H1 (cell line): ENCODE measurements at regions not wholly inside any gene's neighbourhood (a gene's known extent, or its start where the extent isn't known, plus 50 kb on each side); places are given as distances from the start of the nearest gene placed in this dataset.

Experiments used
- CTCF ChIA-PET: fragments of 300-600 bp; sonication (Branson Sonifier 250); formaldehyde crosslinking; loops from one replicate; lab custom pipeline; 2021; ENCODE audit not compliant: partially characterized antibody; lab: Charles Lee
- POLR2A ChIA-PET: fragments of 300-600 bp; sonication (Branson Sonifier 250); formaldehyde crosslinking; loops from one replicate; lab custom pipeline; 2021; ENCODE audit warnings: inconsistent platforms; ENCODE audit not compliant: partially characterized antibody; lab: Charles Lee
- DNase-seq, 2 experiments: peaks; one replicate each; pipeline versions ENCODE4 v3.0.0 to v3.0.0-alpha.2; 2010 to 2022; ENCODE audit warnings: low spot score in 2 of 2, low read depth in 1 of 2, mixed read lengths in 1 of 2
- FAIRE-seq: peaks from 2 replicates; lab custom pipeline; 2011; peaks lifted over from hg19 to GRCh38; lab: Jason Lieb, UNC
- H2AFZ ChIP-seq: 2 replicates; pipeline ENCODE4 v1.8.1; 2012; ENCODE audit warnings: low read length, inconsistent platforms
- H2AK5ac ChIP-seq: 2 replicates; pipeline ENCODE4 v1.6.1; 2013; ENCODE audit warnings: low read depth, low read length
- H2BK120ac ChIP-seq: replicated peaks from 2 replicates; pipeline ENCODE3; 2013; ENCODE audit warnings: low read depth, low read length, inconsistent platforms
- H2BK12ac ChIP-seq: 2 replicates; pipeline ENCODE4 v1.6.1; 2013; ENCODE audit warnings: low read depth, low read length
- H2BK15ac ChIP-seq: 2 replicates; pipeline ENCODE4 v1.6.1; 2013; ENCODE audit warnings: low read length
- H2BK20ac ChIP-seq: 2 replicates; pipeline ENCODE4 v1.6.1; 2013; ENCODE audit warnings: low read length
- H2BK5ac ChIP-seq: 2 replicates; pipeline ENCODE4 v1.6.1; 2013; ENCODE audit warnings: low read depth, low read length
- H3K14ac ChIP-seq: 2 replicates; pipeline ENCODE4 v1.6.1; 2013; ENCODE audit warnings: inconsistent platforms; ENCODE audit not compliant: insufficient read length
- H3K18ac ChIP-seq: 2 replicates; pipeline ENCODE4 v1.6.1; 2013; ENCODE audit warnings: low read length; ENCODE audit errors: extremely low read depth
- H3K23ac ChIP-seq: 2 replicates; pipeline ENCODE4 v1.6.1; 2013; ENCODE audit warnings: inconsistent platforms; ENCODE audit not compliant: insufficient read length
- H3K23me2 ChIP-seq: 2 replicates; pipeline ENCODE4 v1.6.1; 2013; ENCODE audit warnings: low read depth, low read length
- H3K27ac ChIP-seq: 2 replicates; pipeline ENCODE4 v1.6.1; 2011; ENCODE audit warnings: low read depth, low read length, inconsistent platforms
- H3K27me3 ChIP-seq, 4 experiments: replicated peaks in 1 of 4; 1 replicate in 1 of 4; 2 replicates in 3 of 4; pipeline versions ENCODE4 v1.6.1 to v1.8.1; 2011 to 2013; ENCODE audit warnings: low read length in 3 of 4, mild to moderate bottlenecking in 3 of 4, inconsistent platforms in 2 of 4, mixed read lengths in 2 of 4, moderate library complexity in 1 of 4; ENCODE audit not compliant: control insufficient read depth in 3 of 4, insufficient read depth in 3 of 4; ENCODE audit errors: extremely low read depth in 1 of 4
- H3K36me3 ChIP-seq, 4 experiments: 2 replicates each; pipeline versions ENCODE4 v1.6.1 to v1.8.1; 2011 to 2013; ENCODE audit warnings: mild to moderate bottlenecking in 4 of 4, low read length in 3 of 4, moderate library complexity in 2 of 4, control low read depth in 1 of 4, inconsistent platforms in 1 of 4; ENCODE audit not compliant: insufficient read depth in 4 of 4, control insufficient read depth in 2 of 4
- H3K4ac ChIP-seq: replicated peaks from 2 replicates; pipeline ENCODE3; 2013; ENCODE audit warnings: low read length, low read depth, mixed read lengths, inconsistent platforms; ENCODE audit not compliant: insufficient read length
- H3K4me1 ChIP-seq, 4 experiments: replicated peaks in 1 of 4; 1 replicate in 1 of 4; 2 replicates in 3 of 4; pipeline versions ENCODE4 v1.6.1 to v1.8.1; 2011 to 2013; ENCODE audit warnings: low read length in 3 of 4, inconsistent platforms in 2 of 4, mixed read lengths in 1 of 4; ENCODE audit not compliant: insufficient read depth in 4 of 4, control insufficient read depth in 3 of 4
- H3K4me2 ChIP-seq, 2 experiments: 2 replicates each; pipeline versions ENCODE4 v1.6.1 to v1.8.1; 2011 to 2013; ENCODE audit warnings: low read depth in 2 of 2, low read length in 2 of 2, control low read depth in 1 of 2, inconsistent platforms in 1 of 2, mild to moderate bottlenecking in 1 of 2; ENCODE audit not compliant: insufficient read depth in 1 of 2
- H3K4me3 ChIP-seq, 4 experiments: fragments of 200-600, 300-600 bp in 1 of 4; sonication (generic), shearing (Covaris generic), sonication (Bioruptor Twin) in 1 of 4; 2 replicates each; pipeline versions ENCODE4 v1.5.1 to v1.8.1; 2011 to 2016; ENCODE audit warnings: low read length in 4 of 4, low read depth in 3 of 4, control low read depth in 2 of 4, inconsistent platforms in 2 of 4, mild to moderate bottlenecking in 2 of 4, mixed read lengths in 1 of 4, moderate library complexity in 1 of 4; ENCODE audit not compliant: insufficient read depth in 2 of 4; ENCODE audit errors: extremely low read depth in 1 of 4
- H3K56ac ChIP-seq: replicated peaks from 2 replicates; pipeline ENCODE3; 2013; ENCODE audit warnings: low read depth, mild to moderate bottlenecking, mixed read lengths, low read length, inconsistent platforms; ENCODE audit not compliant: insufficient read length
- H3K79me1 ChIP-seq: 2 replicates; pipeline ENCODE4 v1.6.1; 2013; ENCODE audit warnings: low read depth, low read length, control low read depth
- H3K79me2 ChIP-seq, 2 experiments: 2 replicates each; pipeline versions ENCODE4 v1.6.1 to v1.8.1; 2012 to 2013; ENCODE audit warnings: low read length in 2 of 2, mild to moderate bottlenecking in 2 of 2, inconsistent platforms in 1 of 2; ENCODE audit not compliant: insufficient read depth in 2 of 2, control insufficient read depth in 1 of 2
- H3K9ac ChIP-seq, 4 experiments: replicated peaks in 1 of 4; 1 replicate in 1 of 4; 2 replicates in 3 of 4; pipeline versions ENCODE4 v1.6.1 to v1.8.1; 2011 to 2013; ENCODE audit warnings: low read depth in 3 of 4, low read length in 3 of 4, control low read depth in 2 of 4, mild to moderate bottlenecking in 2 of 4, moderate library complexity in 2 of 4, inconsistent platforms in 1 of 4; ENCODE audit errors: extremely low read depth in 1 of 4
- H3K9me3 ChIP-seq, 2 experiments: 2 replicates each; pipeline versions ENCODE4 v1.6.1 to v1.8.1; 2012 to 2013; ENCODE audit warnings: mild to moderate bottlenecking in 2 of 2, moderate library complexity in 2 of 2, control low read depth in 1 of 2, inconsistent platforms in 1 of 2, low read depth in 1 of 2, low read length in 1 of 2, mixed read lengths in 1 of 2; ENCODE audit not compliant: insufficient read depth in 2 of 2
- H4K20me1 ChIP-seq, 2 experiments: replicated peaks in 1 of 2; 2 replicates each; pipeline versions ENCODE3 to v1.8.1; 2011 to 2013; ENCODE audit warnings: inconsistent platforms in 2 of 2, low read length in 2 of 2, mild to moderate bottlenecking in 1 of 2; ENCODE audit not compliant: insufficient read depth in 2 of 2, control insufficient read depth in 1 of 2
- H4K5ac ChIP-seq: 2 replicates; pipeline ENCODE4 v1.6.1; 2013; ENCODE audit warnings: low read length, low read depth, mixed read lengths, inconsistent platforms; ENCODE audit not compliant: insufficient read length
- H4K8ac ChIP-seq: 2 replicates; pipeline ENCODE4 v1.8.0; 2013; ENCODE audit warnings: mild to moderate bottlenecking, moderate library complexity, low read length, inconsistent platforms; ENCODE audit not compliant: insufficient read depth; ENCODE audit errors: extremely low read depth
- H4K91ac ChIP-seq: replicated peaks from 2 replicates; pipeline ENCODE3; 2013; ENCODE audit warnings: low read length, mixed read lengths, inconsistent platforms; ENCODE audit not compliant: insufficient read length
- ASH2L ChIP-seq: fragments of 200-600, 300-600 bp; sonication (generic); IDR thresholded peaks from one replicate; pipeline ENCODE4 v1.7.1; 2017; ENCODE audit warnings: low read length
- CBX5 ChIP-seq: fragments of 300-800, 300-1000 bp; sonication (generic); IDR thresholded peaks from 2 replicates; pipeline ENCODE4 v1.7.1; 2016; ENCODE audit warnings: antibody characterized with exemption, low read length, low read depth
- CHD1 ChIP-seq: IDR thresholded peaks from 2 replicates; pipeline ENCODE4 v1.6.1; 2012; ENCODE audit warnings: low read depth, low read length, improper control_type of control experiment
- CHD2 ChIP-seq: IDR thresholded peaks from 2 replicates; pipeline ENCODE4 v1.6.1; 2012; ENCODE audit warnings: low read length, improper control_type of control experiment
- POU5F1 ChIP-seq: IDR thresholded peaks from 2 replicates; pipeline ENCODE4 v1.6.1; 2011; ENCODE audit warnings: low read depth, mild to moderate bottlenecking, low read length, moderate library complexity
- RFX5 ChIP-seq: IDR thresholded peaks from 2 replicates; pipeline ENCODE4 v1.6.1; 2011; ENCODE audit warnings: low read depth, low read length, improper control_type of control experiment, borderline replicate concordance
- RNF2 ChIP-seq: fragments of 200-900, 300-1000 bp; sonication (generic); IDR thresholded peaks from 2 replicates; pipeline ENCODE4 v1.7.1; 2016; ENCODE audit warnings: borderline replicate concordance, low read depth, mild to moderate bottlenecking, antibody characterized with exemption, low read length; ENCODE audit not compliant: poor library complexity, severe bottlenecking; ENCODE audit errors: missing control alignments
- SAP30 ChIP-seq: fragments of 300-600 bp; sonication (generic); IDR thresholded peaks from 2 replicates; pipeline ENCODE4 v1.7.1; 2012; ENCODE audit warnings: low read length, moderate library complexity, mild to moderate bottlenecking, inconsistent platforms; ENCODE audit not compliant: insufficient read depth, insufficient replicate concordance
- SP2 ChIP-seq: IDR thresholded peaks from 2 replicates; pipeline ENCODE4 v1.6.1; 2012; ENCODE audit warnings: mild to moderate bottlenecking, low read length, inconsistent platforms
- TBP ChIP-seq: IDR thresholded peaks from 2 replicates; pipeline ENCODE4 v1.6.1; 2011; ENCODE audit warnings: low read depth, low read length, improper control_type of control experiment
- TCF12 ChIP-seq: IDR thresholded peaks from 2 replicates; pipeline ENCODE4 v1.6.1; 2011; ENCODE audit warnings: low read depth, mild to moderate bottlenecking, low read length
- ZNF274 ChIP-seq: IDR thresholded peaks from 2 replicates; pipeline ENCODE4 v1.7.0; 2012; ENCODE audit warnings: low read length, borderline replicate concordance; ENCODE audit errors: extremely low read depth
- WGBS, 2 experiments: shearing (Covaris generic) in 1 of 2; methylation state at CpG; one replicate each; pipeline versions ENCODE4 v1.1.6 to v1.1.7; 2013 to 2015; ENCODE audit warnings: low lambda C conversion rate in 2 of 2, mixed read lengths in 2 of 2, inconsistent platforms in 1 of 2, low coverage in 1 of 2, missing lambda C conversion rate in 1 of 2; ENCODE audit not compliant: insufficient replicate concordance in 2 of 2, insufficient coverage in 1 of 2, insufficient read length in 1 of 2; ENCODE audit errors: extremely low coverage in 1 of 2, missing lambda C conversion rate in 1 of 2; 5-methylcytosine and 5-hydroxymethylcytosine counted together

GRCh38 chr6:121503589-121503991 is 68.1 kb downstream of the GJA1 start:
- Histone ChIP-seq H3K9me3 (no peaks in the 10 kb centered on the region), H2AFZ (no peak overlapping the region), H2BK5ac (no peak overlapping the region), H3K4me3 (no peak overlapping the region), H4K91ac (no peak overlapping the region), H2BK120ac (no peak overlapping the region), H3K4me1 (no peaks in the 10 kb centered on the region), H3K14ac (no peak overlapping the region), H3K79me1 (no peaks in the 10 kb centered on the region), H3K4me2 (no peak overlapping the region), H3K9ac (no peak overlapping the region), H2BK15ac (no peak overlapping the region), H3K36me3 (no peaks in the 10 kb centered on the region), H2BK20ac (no peak overlapping the region), H3K27me3 (peaks cover 0 to 2% (median 0%) of the 10 kb centered on the region in 4 experiments; a peak in 1 of 7 replicates), H3K4ac (no peak overlapping the region), H3K23me2 (no peaks in the 10 kb centered on the region), H3K23ac (no peak overlapping the region), H4K8ac (no peak overlapping the region), H3K27ac (no peak overlapping the region), H3K18ac (no peak overlapping the region), H2BK12ac (no peak overlapping the region), H4K20me1 (no peaks in the 10 kb centered on the region), H3K79me2 (no peaks in the 10 kb centered on the region), H4K5ac (no peak overlapping the region), H3K56ac (no peak overlapping the region), H2AK5ac (no peak overlapping the region)
- CTCF ChIA-PET = no interaction called here
- DNase-seq (no peak), FAIRE-seq (no peak)
- POLR2A ChIA-PET = no interaction called here
- TF ChIP-seq TCF12 (no peak), CHD2 (no peak), RFX5 (no peak), CBX5 (no peak), POU5F1 (no peak), CHD1 (no peak), ASH2L (no peak), TBP (no peak), RNF2 (no peak), SAP30 (no peak), SP2 (no peak), ZNF274 (no peak)
- WGBS, 2 experiments = 84% methylated on average over 2 of the region's 2 CpGs; no CpG with 5 or more reads in 1 of the 2 experiments
